D721Med (cell line): ENCODE measurements at regions not wholly inside any gene's neighbourhood (a gene's known extent, or its start where the extent isn't known, plus 50 kb on each side); places are given as distances from the start of the nearest gene placed in this dataset.
"Not testable (repeated sequence)": the region's sequence is repeated elsewhere in the genome, so short reads cannot be mapped to it uniquely, and the experiment has no call there.

ENCODE experiments used
- DNase-seq: peaks from one replicate; pipeline ENCODE4 v3.0.0; 2011; ENCODE audit warnings: low spot score; ENCODE audit not compliant: insufficient read length
- FAIRE-seq: peaks from 2 replicates; lab custom pipeline; 2011; peaks lifted over from hg19 to GRCh38; lab: Jason Lieb, UNC
- CTCF ChIP-seq: IDR thresholded peaks from 2 replicates; pipeline ENCODE4 v1.5.1; 2012; ENCODE audit warnings: mild to moderate bottlenecking, control low read depth; ENCODE audit not compliant: insufficient read depth; ENCODE audit errors: missing control alignments

- FAIRE-seq, result no peak
- no peak for TF ChIP-seq CTCF
- no peak for DNase-seq
These were observed 263.6 kb upstream of the POT1 start for GRCh38 chr7:125193263-125193662.

GRCh38 chr7:125184801-125185200 is 255.2 kb upstream of the POT1 start:
- no peak for DNase-seq

GRCh38 chr7:125181569-125182267 is 252.1 kb upstream of the POT1 start:
- not testable (repeated sequence) for FAIRE-seq, DNase-seq

More at GRCh38 chr7:125184801-125185200, 255.2 kb upstream of the POT1 start:
- FAIRE-seq, result no peak
- no peak for TF ChIP-seq CTCF

GRCh38 chr7:125173571-125173970 is 243.9 kb upstream of the POT1 start:
- no peak for TF ChIP-seq CTCF
- DNase-seq, result no peak
- no peak for FAIRE-seq

- FAIRE-seq, result no peak
- DNase-seq, result no peak
- no peak for TF ChIP-seq CTCF
These were observed 239.5 kb upstream of the POT1 start for GRCh38 chr7:125169088-125169487.

GRCh38 chr7:125154930-125155329 is 225.3 kb upstream of the POT1 start:
- no peak for TF ChIP-seq CTCF
- DNase-seq (no peak), FAIRE-seq (no peak)

- DNase-seq (no peak), FAIRE-seq (no peak)
- no peak for TF ChIP-seq CTCF
These were observed 219.5 kb upstream of the POT1 start for GRCh38 chr7:125149151-125149550.
